GM23338 (cell line): ENCODE measurements at regions not wholly inside any gene's neighbourhood (a gene's known extent, or its start where the extent isn't known, plus 50 kb on each side); places are given as distances from the start of the nearest gene placed in this dataset.

Source experiments
- CTCF ChIP-seq, 2 experiments: fragments of 200-600 bp in 1 of 2; sonication (generic) in 1 of 2; conservative IDR thresholded peaks; 2 replicates each; pipeline versions ENCODE4 v1.5.1 to v1.6.1; 2016 to 2017; ENCODE audit warnings: antibody characterized with exemption in 2 of 2, low read depth in 2 of 2, mild to moderate bottlenecking in 2 of 2, moderate library complexity in 1 of 2
- EZH2 ChIP-seq: fragments of 200-600 bp; sonication (generic); IDR thresholded peaks from one replicate; pipeline ENCODE4 v1.8.0; 2017; ENCODE audit warnings: antibody characterized with exemption, mild to moderate bottlenecking, low read depth; ENCODE audit not compliant: unreplicated experiment
- POLR2AphosphoS5 ChIP-seq: IDR thresholded peaks from 2 replicates; pipeline ENCODE4 v1.6.1; 2016; ENCODE audit warnings: antibody characterized with exemption, low read depth

DNA sequence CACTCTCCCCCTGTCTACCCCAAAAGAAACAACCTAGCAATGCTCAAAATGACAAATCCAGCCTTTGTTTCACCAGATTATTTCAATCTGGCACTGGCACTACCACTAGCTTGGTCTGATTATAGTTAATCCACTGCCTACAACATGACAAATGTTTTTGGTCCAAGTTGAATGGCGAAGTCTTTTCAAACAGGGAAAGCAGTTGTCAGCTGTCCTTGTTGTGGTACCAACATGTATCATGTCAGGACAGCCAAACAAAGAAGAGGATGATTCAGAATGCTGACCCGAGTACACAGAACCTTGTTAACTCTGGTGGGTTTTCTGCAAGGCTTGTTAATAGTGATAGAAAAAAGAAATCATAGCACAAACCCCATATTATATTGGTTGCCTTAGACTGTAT is 160.8 kb upstream of the ANK2 start:
- TF ChIP-seq EZH2 (no peak), CTCF (conservative IDR thresholded peaks at IDR 0.05; ENCODE audit: low read depth in 2 of 2) (no peak), POLR2AphosphoS5 (no peak)
